ENCODE measurements at regions not wholly inside any gene's neighbourhood (a gene's known extent, or its start where the extent isn't known, plus 50 kb on each side); places are given as distances from the start of the nearest gene placed in this dataset.

DNA sequence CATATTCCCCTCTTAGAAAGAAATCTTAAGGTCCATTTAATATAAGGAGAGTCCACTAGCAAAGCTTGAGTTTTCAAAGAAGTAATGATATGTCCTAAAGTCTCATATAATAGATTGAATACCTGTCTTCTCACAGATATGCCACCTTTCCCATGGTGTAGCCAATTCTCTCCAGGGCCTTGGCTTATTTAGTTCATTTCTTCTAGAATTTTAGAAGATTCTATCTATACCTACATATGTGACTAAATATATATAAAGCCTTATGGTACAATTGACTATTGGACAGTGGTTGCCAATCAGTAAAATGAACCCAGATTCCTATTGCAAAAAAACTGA, 370.7 kb upstream of the MAF start:
- no peak for TF ChIP-seq EZH2 (IDR thresholded peaks at IDR 0.05; ENCODE audit: borderline replicate concordance, low read depth, low read length, poor library complexity, severe bottlenecking)
- TF ChIP-seq, protein P1, sequence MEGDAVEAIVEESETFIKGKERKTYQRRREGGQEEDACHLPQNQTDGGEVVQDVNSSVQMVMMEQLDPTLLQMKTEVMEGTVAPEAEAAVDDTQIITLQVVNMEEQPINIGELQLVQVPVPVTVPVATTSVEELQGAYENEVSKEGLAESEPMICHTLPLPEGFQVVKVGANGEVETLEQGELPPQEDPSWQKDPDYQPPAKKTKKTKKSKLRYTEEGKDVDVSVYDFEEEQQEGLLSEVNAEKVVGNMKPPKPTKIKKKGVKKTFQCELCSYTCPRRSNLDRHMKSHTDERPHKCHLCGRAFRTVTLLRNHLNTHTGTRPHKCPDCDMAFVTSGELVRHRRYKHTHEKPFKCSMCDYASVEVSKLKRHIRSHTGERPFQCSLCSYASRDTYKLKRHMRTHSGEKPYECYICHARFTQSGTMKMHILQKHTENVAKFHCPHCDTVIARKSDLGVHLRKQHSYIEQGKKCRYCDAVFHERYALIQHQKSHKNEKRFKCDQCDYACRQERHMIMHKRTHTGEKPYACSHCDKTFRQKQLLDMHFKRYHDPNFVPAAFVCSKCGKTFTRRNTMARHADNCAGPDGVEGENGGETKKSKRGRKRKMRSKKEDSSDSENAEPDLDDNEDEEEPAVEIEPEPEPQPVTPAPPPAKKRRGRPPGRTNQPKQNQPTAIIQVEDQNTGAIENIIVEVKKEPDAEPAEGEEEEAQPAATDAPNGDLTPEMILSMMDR (conservative IDR thresholded peaks at IDR 0.05; ENCODE audit: low read depth, low read length), result no peak
